ENCODE measurements at regions not wholly inside any gene's neighbourhood (a gene's known extent, or its start where the extent isn't known, plus 50 kb on each side); places are given as distances from the start of the nearest gene placed in this dataset.

GRCh38 chr1:222114536-222115156, 372.8 kb upstream of the DUSP10 start:
- DNase-seq (ENCODE audit: low spot score) = no peak
- in situ Hi-C loops (cut with MboI; ENCODE audit: low sequenced_read_pairs, unreplicated experiment) = no loop called here
- no peak for TF ChIP-seq CTCF (IDR thresholded peaks at IDR 0.05; ENCODE audit: borderline replicate concordance, control extremely low read depth, extremely low read depth, insufficient read depth, missing control alignments)

DNA sequence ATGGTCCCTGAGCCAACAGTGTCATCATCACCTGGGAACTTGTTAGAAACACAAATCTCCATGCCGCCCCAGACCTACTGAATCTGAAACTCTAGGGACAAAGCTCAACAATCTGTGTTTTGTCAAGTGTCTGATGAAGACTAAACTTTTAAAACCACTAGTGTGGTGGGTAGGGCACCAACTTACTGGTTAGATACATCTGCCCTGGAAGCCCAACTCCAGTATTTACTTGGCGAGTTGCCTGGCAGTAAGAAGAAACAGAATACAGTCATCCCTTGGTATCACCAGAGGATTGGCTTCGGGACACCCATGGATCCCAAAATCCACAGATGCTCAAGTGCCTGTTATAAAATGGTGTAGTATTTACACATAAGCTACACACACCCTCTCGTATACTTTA, 367.9 kb upstream of the DUSP10 start:
- in situ Hi-C loops (cut with MboI; ENCODE audit: low sequenced_read_pairs, unreplicated experiment) = no loop called here
- no peak for TF ChIP-seq CTCF (IDR thresholded peaks at IDR 0.05; ENCODE audit: borderline replicate concordance, control extremely low read depth, extremely low read depth, insufficient read depth, missing control alignments)
- DNase-seq (ENCODE audit: low spot score) = no peak

DNA sequence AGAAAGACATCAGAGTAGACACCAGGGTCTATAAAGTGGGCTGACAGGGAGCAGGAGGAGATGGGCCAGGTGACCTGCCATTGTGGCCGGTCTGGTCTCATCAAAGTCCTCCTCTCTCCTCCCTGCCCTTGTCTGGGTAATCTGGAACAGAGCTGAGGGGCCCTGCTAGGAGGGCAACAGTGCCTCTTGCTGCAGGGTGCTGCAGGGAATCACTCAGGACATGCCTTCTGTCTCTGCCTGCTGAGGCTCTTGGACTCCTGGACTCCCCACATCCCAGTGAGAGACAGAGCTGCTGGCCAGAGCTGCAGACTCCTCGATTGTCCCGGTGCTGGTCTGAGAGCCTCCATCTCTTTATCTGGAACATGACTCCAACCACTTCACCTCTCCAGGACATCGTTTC, 366.1 kb upstream of the DUSP10 start:
- TF ChIP-seq CTCF (IDR thresholded peaks at IDR 0.05; ENCODE audit: borderline replicate concordance, control extremely low read depth, extremely low read depth, insufficient read depth, missing control alignments) = no peak
- no peak for DNase-seq (ENCODE audit: low spot score)
- in situ Hi-C loops (cut with MboI; ENCODE audit: low sequenced_read_pairs, unreplicated experiment) = no loop called here

DNA sequence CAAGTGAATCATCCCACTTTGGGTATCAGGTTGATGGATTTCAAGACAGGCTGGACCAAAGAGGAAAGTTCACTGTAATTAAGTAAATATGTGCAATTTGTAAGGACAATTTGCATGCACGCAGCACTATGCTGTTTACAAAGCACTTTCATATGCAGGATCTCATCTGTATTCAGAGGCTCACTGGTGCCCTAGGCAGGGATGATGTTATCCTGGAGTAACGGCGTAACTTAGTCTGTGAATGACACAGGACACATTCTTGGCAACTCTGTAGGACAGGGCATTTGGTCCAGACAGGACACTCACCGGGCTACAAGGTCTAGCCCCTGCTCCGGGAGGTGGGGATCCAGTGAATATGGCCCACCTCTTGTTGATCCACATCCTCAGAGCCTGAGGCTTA, 365.4 kb upstream of the DUSP10 start:
- no peak for DNase-seq (ENCODE audit: low spot score)
- in situ Hi-C loops (cut with MboI; ENCODE audit: low sequenced_read_pairs, unreplicated experiment) = no loop called here
- TF ChIP-seq CTCF (IDR thresholded peaks at IDR 0.05; ENCODE audit: borderline replicate concordance, control extremely low read depth, extremely low read depth, insufficient read depth, missing control alignments) = no peak

- no peak for TF ChIP-seq CTCF (IDR thresholded peaks at IDR 0.05; ENCODE audit: borderline replicate concordance, control extremely low read depth, extremely low read depth, insufficient read depth, missing control alignments)
- in situ Hi-C loops (cut with MboI; ENCODE audit: low sequenced_read_pairs, unreplicated experiment) = no loop called here
- DNase-seq (ENCODE audit: low spot score) = no peak
Observed at GRCh38 chr1:222106377-222106776, 364.5 kb upstream of the DUSP10 start.

DNA sequence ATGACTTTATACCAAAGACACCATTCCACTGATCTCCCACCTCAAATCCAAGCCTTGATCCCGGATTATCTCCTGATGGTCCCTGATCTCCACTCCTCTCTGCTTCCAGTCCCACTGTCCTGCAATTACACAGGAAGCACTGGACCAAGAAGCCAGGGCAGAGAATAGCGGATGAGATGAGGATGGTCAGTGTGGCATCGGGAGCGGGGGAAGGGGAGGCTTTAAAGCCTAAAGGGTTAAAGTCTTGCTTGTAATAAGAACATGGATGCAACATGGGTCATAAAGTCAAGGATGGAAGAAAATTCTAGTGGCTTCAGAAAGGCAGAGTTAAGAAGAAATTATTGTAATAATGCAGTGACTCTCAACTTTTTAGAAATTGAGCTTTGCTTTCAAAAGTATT, 364.0 kb upstream of the DUSP10 start:
- in situ Hi-C loops (cut with MboI; ENCODE audit: low sequenced_read_pairs, unreplicated experiment) = no loop called here
- no peak for TF ChIP-seq CTCF (IDR thresholded peaks at IDR 0.05; ENCODE audit: borderline replicate concordance, control extremely low read depth, extremely low read depth, insufficient read depth, missing control alignments)
- no peak for DNase-seq (ENCODE audit: low spot score)

DNA sequence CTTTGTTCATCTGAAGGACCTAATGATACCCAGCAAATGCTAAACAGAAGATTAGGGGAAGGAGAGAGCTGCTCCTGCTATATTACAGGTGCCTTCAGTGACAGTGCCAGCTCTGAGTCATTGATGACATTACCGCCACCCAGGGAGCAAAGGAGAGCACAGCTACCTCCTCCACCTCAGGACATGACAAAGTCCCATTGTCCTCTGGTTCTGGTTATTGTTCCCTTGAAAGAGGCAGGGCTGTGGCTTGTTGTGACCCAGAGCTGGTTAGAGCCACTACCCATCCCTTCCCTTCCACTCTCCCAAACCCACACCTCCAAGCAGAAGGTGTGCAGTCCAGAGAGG, 363.5 kb upstream of the DUSP10 start:
- in situ Hi-C loops (cut with MboI; ENCODE audit: low sequenced_read_pairs, unreplicated experiment) = no loop called here

More for the DNA sequence above, 363.5 kb upstream of the DUSP10 start:
- DNase-seq (ENCODE audit: low spot score) = no peak
- no peak for TF ChIP-seq CTCF (IDR thresholded peaks at IDR 0.05; ENCODE audit: borderline replicate concordance, control extremely low read depth, extremely low read depth, insufficient read depth, missing control alignments)

Data from GM13976 (cell line).